HG03139 (cell line): ENCODE measurements at regions not wholly inside any gene's neighbourhood (a gene's known extent, or its start where the extent isn't known, plus 50 kb on each side); places are given as distances from the start of the nearest gene placed in this dataset.
A peak's percentile ranks its signal among the peaks of the same experiment; 100 is the strongest.
"Not testable (repeated sequence)": the region's sequence is repeated elsewhere in the genome, so short reads cannot be mapped to it uniquely, and the experiment has no call there.

Experiments
- ATAC-seq: cut with Tn5 transposase; IDR thresholded peaks from one replicate; pipeline ENCODE4 v1.9.1; 2021; ENCODE audit not compliant: unreplicated experiment

- no peak for ATAC-seq
Observed at GRCh38 chr10:53102424-53102823, 329.8 kb upstream of the MBL2 start.

- no peak for ATAC-seq
Observed at GRCh38 chr10:53093878-53094277, 321.3 kb upstream of the MBL2 start.

- no peak for ATAC-seq
Observed at GRCh38 chr10:53091574-53091973, 319.0 kb upstream of the MBL2 start.

GRCh38 chr10:53088961-53089360 lies 316.4 kb upstream of the MBL2 start:
- no peak for ATAC-seq

GRCh38 chr10:53079283-53079682 lies 306.7 kb upstream of the MBL2 start:
- ATAC-seq: no peak

GRCh38 chr10:53076948-53077347 lies 304.4 kb upstream of the MBL2 start:
- no peak for ATAC-seq

- no peak for ATAC-seq
Observed at GRCh38 chr10:53075469-53075868, 302.9 kb upstream of the MBL2 start.

- no peak for ATAC-seq
Observed at GRCh38 chr10:53072144-53072543, 299.6 kb upstream of the MBL2 start.

- no peak for ATAC-seq
Observed at GRCh38 chr10:53071505-53072125, 299.0 kb upstream of the MBL2 start.

GRCh38 chr10:53069013-53069412 lies 296.4 kb upstream of the MBL2 start:
- no peak for ATAC-seq

GRCh38 chr10:53064614-53065013 lies 292.0 kb upstream of the MBL2 start:
- no peak for ATAC-seq

GRCh38 chr10:53063805-53064204 lies 291.2 kb upstream of the MBL2 start:
- no peak for ATAC-seq

GRCh38 chr10:53052521-53053164 lies 280.1 kb upstream of the MBL2 start:
- ATAC-seq: no peak

GRCh38 chr10:53045315-53045714 lies 272.7 kb upstream of the MBL2 start:
- no peak for ATAC-seq

- not testable (repeated sequence) for ATAC-seq
Observed at GRCh38 chr10:53035823-53036222, 263.2 kb upstream of the MBL2 start.

- ATAC-seq: no peak
Observed at GRCh38 chr10:53033396-53033795, 260.8 kb upstream of the MBL2 start.

- ATAC-seq: peak; percentile 57
Observed at GRCh38 chr10:53029872-53030849, 257.6 kb upstream of the MBL2 start.

- ATAC-seq: no peak
Observed at GRCh38 chr10:53029449-53029848, 256.9 kb upstream of the MBL2 start.

GRCh38 chr10:53025765-53026164 lies 253.2 kb upstream of the MBL2 start:
- ATAC-seq: not testable (repeated sequence)

- ATAC-seq: no peak
Observed at GRCh38 chr10:53025172-53025711, 252.7 kb upstream of the MBL2 start.

GRCh38 chr10:53023411-53023810 lies 250.8 kb upstream of the MBL2 start:
- no peak for ATAC-seq
